WTC11 (cell line): ENCODE measurements at regions not wholly inside any gene's neighbourhood (a gene's known extent, or its start where the extent isn't known, plus 50 kb on each side); places are given as distances from the start of the nearest gene placed in this dataset.

Experiments used
- ATAC-seq: fragments of 200-7000 bp; cut with Tn5 transposase; 2 replicates; pipeline ENCODE4 v1.10.0; 2021; ENCODE audit warnings: mild to moderate bottlenecking, moderate library complexity
- CTCF ChIA-PET: fragments of 300-600 bp; sonication (Branson Sonifier 250); formaldehyde crosslinking; loops from one replicate; lab custom pipeline; 2021; ENCODE audit warnings: antibody characterized with exemption; lab: Charles Lee
- POLR2A ChIA-PET: fragments of 350-600 bp; sonication (Branson Sonifier 250); formaldehyde crosslinking; loops from one replicate; lab custom pipeline; 2021; ENCODE audit warnings: antibody characterized with exemption; lab: Charles Lee
- DNase-seq: peaks from one replicate; pipeline ENCODE4 v3.0.0; 2021; ENCODE audit warnings: low spot score
- H3K27ac Mint-ChIP-seq: 2 replicates; pipeline ENCODE4 v1.8.0; 2021; ENCODE audit warnings: mixed read lengths
- H3K27me3 Mint-ChIP-seq: 2 replicates; pipeline ENCODE4 v1.8.0; 2021; ENCODE audit warnings: low read depth, mild to moderate bottlenecking, moderate library complexity, mixed read lengths
- H3K36me3 Mint-ChIP-seq: 2 replicates; pipeline ENCODE4 v1.8.0; 2021; ENCODE audit warnings: mixed read lengths
- H3K4me1 Mint-ChIP-seq: 2 replicates; pipeline ENCODE4 v1.8.0; 2022; ENCODE audit warnings: mixed read lengths
- H3K4me3 Mint-ChIP-seq: 2 replicates; pipeline ENCODE4 v1.8.0; 2021; ENCODE audit warnings: mild to moderate bottlenecking, moderate library complexity, mixed read lengths
- H3K9me3 Mint-ChIP-seq: 2 replicates; pipeline ENCODE4 v1.8.0; 2021; ENCODE audit warnings: mixed read lengths
- ESRRA ChIP-seq: sonication (generic); formaldehyde crosslinking; IDR thresholded peaks from 2 replicates; pipeline ENCODE4 v1.8.1; 2022; ENCODE audit warnings: mild to moderate bottlenecking, missing genetic modification reagents, borderline replicate concordance
- GABPB1 ChIP-seq: sonication (generic); formaldehyde crosslinking; IDR thresholded peaks from 2 replicates; pipeline ENCODE4 v1.8.1; 2023; ENCODE audit warnings: mild to moderate bottlenecking, missing genetic modification reagents
- JAZF1 ChIP-seq: fragments of 250-450 bp; sonication (Bioruptor Pico); IDR thresholded peaks from 2 replicates; pipeline ENCODE4 v1.9.0; 2021; ENCODE audit warnings: moderate library complexity, mild to moderate bottlenecking, inconsistent platforms
- MYBL2 ChIP-seq: sonication (generic); formaldehyde crosslinking; IDR thresholded peaks from 2 replicates; pipeline ENCODE4 v1.8.1; 2023; ENCODE audit warnings: mild to moderate bottlenecking, moderate library complexity, missing genetic modification reagents
- NR1H2 ChIP-seq: sonication (generic); formaldehyde crosslinking; IDR thresholded peaks from 2 replicates; pipeline ENCODE4 v1.9.0; 2021; ENCODE audit warnings: mild to moderate bottlenecking, moderate library complexity, missing genetic modification reagents
- PRRX2 ChIP-seq: fragments of 250-450 bp; sonication (Bioruptor Pico); IDR thresholded peaks from 2 replicates; pipeline ENCODE4 v1.8.0; 2021; ENCODE audit warnings: mild to moderate bottlenecking
- RORB ChIP-seq: fragments of 250-450 bp; sonication (Bioruptor Pico); IDR thresholded peaks from 2 replicates; pipeline ENCODE4 v1.9.0; 2021; ENCODE audit warnings: mild to moderate bottlenecking
- SP1 ChIP-seq: sonication (generic); formaldehyde crosslinking; conservative IDR thresholded peaks from 2 replicates; pipeline ENCODE4 v1.8.1; 2022; ENCODE audit warnings: missing genetic modification reagents
- TEAD1 ChIP-seq: sonication (generic); formaldehyde crosslinking; IDR thresholded peaks from 2 replicates; pipeline ENCODE4 v1.8.0; 2022; ENCODE audit warnings: mild to moderate bottlenecking, missing genetic modification reagents
- ZNF232 ChIP-seq: sonication (generic); formaldehyde crosslinking; IDR thresholded peaks from 2 replicates; pipeline ENCODE4 v1.8.0; 2022; ENCODE audit warnings: mild to moderate bottlenecking, missing genetic modification reagents
- TF ChIP-seq, protein P1 (sequence below): fragments of 250-450 bp; sonication (Bioruptor Pico); IDR thresholded peaks from 2 replicates; pipeline ENCODE4 v1.9.0; 2021; ENCODE audit warnings: moderate library complexity, mild to moderate bottlenecking, inconsistent platforms, borderline replicate concordance
- TF ChIP-seq, protein P2 (sequence below): sonication (generic); formaldehyde crosslinking; IDR thresholded peaks from 2 replicates; pipeline ENCODE4 v1.8.0; 2023; ENCODE audit warnings: missing genetic modification reagents
- TF ChIP-seq, protein P3 (sequence below): fragments of 250-450 bp; sonication (Bioruptor Pico); IDR thresholded peaks from 2 replicates; pipeline ENCODE4 v1.9.0; 2021; ENCODE audit warnings: mild to moderate bottlenecking
- TF ChIP-seq, protein P4 (sequence below): sonication (generic); formaldehyde crosslinking; IDR thresholded peaks from 2 replicates; pipeline ENCODE4 v1.8.0; 2022; ENCODE audit warnings: mild to moderate bottlenecking, missing genetic modification reagents
- TF ChIP-seq, protein P5 (sequence below): sonication (generic); formaldehyde crosslinking; IDR thresholded peaks from 2 replicates; pipeline ENCODE4 v1.8.0; 2022; ENCODE audit warnings: mild to moderate bottlenecking, missing genetic modification reagents
- TF ChIP-seq, protein P6 (sequence below): sonication (generic); formaldehyde crosslinking; IDR thresholded peaks from 2 replicates; pipeline ENCODE4 v1.8.1; 2023; ENCODE audit warnings: mild to moderate bottlenecking, missing genetic modification reagents
- TF ChIP-seq, protein P7 (sequence below): sonication (generic); formaldehyde crosslinking; IDR thresholded peaks from 2 replicates; pipeline ENCODE4 v1.8.1; 2023; ENCODE audit warnings: mild to moderate bottlenecking, missing genetic modification reagents, moderate library complexity

DNA sequence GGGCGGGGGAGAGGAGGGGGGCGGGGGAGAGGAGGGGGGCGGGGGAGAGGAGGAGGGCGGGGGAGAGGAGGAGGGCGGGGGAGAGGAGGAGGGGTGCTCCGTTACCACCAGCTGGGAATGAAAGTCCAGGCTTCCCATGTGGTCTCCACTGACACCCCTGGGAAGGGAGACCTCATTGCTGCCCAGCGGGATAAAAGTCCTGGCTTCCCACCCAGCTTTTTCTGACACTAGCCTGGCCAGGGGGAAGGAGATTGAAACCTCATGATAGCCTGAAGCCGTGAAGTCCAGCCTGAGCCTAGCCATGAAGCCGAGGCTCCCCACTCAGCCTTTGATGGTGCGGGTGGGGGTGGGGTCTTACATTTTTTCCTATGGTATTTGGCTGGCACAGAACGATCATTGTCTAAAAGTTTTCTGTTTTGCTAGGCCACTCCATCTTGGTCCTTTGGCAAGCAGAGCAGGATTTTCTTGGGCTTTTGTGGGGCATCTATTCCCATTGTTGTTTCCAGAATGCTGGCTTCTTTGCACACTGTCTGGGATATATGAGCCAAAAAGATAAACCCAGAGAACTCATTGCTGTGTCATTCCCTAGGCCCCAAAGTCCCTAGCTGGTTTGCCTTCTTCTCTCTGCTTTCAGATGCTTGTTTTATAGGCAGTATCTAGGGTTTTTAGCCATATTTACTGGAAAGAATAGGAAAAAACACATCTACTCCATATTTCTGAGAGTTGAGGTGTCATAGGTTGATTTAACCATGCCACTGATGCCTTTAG, 65.3 kb upstream of the SMOX start:
- ChIA-PET CTCF (interaction anchor here (0.5 to 4.5 kb wide), 8 partner anchors 9 to 992 kb away, joined by 3 to 55 read pairs (median 4); no protein-coding TSS in a partner anchor), POLR2A (no interaction called here)
- Mint-ChIP-seq H3K9me3 (no peaks in the 10 kb centered on the region), H3K4me1 (peaks cover 25% of the 10 kb centered on the region), H3K36me3 (no peaks in the 10 kb centered on the region), H3K27ac (no peak overlapping the region), H3K27me3 (peaks cover 19% of the 10 kb centered on the region), H3K4me3 (no peak overlapping the region)
- DNase-seq (no peak), ATAC-seq (peak; percentile 3; the same call in 1 of the 2 replicates)
- TF ChIP-seq, protein P1, sequence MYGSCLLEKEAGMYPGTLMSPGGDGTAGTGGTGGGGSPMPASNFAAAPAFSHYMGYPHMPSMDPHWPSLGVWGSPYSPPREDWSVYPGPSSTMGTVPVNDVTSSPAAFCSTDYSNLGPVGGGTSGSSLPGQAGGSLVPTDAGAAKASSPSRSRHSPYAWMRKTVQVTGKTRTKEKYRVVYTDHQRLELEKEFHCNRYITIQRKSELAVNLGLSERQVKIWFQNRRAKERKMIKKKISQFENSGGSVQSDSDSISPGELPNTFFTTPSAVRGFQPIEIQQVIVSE (CRISPR knock-in tag): no peak
- TF ChIP-seq NR1H2 (CRISPR knock-in tag) (no peak), TEAD1 (CRISPR knock-in tag) (no peak), RORB (CRISPR knock-in tag) (no peak), ZNF232 (CRISPR knock-in tag) (no peak), GABPB1 (CRISPR knock-in tag) (no peak), JAZF1 (CRISPR knock-in tag) (no peak), ESRRA (CRISPR knock-in tag) (no peak), MYBL2 (CRISPR knock-in tag) (no peak), SP1 (CRISPR knock-in tag) (no peak)
- TF ChIP-seq, protein P2, sequence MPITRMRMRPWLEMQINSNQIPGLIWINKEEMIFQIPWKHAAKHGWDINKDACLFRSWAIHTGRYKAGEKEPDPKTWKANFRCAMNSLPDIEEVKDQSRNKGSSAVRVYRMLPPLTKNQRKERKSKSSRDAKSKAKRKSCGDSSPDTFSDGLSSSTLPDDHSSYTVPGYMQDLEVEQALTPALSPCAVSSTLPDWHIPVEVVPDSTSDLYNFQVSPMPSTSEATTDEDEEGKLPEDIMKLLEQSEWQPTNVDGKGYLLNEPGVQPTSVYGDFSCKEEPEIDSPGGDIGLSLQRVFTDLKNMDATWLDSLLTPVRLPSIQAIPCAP (CRISPR knock-in tag): no peak
- TF ChIP-seq, protein P3, sequence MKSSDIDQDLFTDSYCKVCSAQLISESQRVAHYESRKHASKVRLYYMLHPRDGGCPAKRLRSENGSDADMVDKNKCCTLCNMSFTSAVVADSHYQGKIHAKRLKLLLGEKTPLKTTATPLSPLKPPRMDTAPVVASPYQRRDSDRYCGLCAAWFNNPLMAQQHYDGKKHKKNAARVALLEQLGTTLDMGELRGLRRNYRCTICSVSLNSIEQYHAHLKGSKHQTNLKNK (CRISPR knock-in tag): no peak
- TF ChIP-seq, protein P4, sequence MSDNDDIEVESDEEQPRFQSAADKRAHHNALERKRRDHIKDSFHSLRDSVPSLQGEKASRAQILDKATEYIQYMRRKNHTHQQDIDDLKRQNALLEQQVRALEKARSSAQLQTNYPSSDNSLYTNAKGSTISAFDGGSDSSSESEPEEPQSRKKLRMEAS (CRISPR knock-in tag): no peak
- TF ChIP-seq, protein P5, sequence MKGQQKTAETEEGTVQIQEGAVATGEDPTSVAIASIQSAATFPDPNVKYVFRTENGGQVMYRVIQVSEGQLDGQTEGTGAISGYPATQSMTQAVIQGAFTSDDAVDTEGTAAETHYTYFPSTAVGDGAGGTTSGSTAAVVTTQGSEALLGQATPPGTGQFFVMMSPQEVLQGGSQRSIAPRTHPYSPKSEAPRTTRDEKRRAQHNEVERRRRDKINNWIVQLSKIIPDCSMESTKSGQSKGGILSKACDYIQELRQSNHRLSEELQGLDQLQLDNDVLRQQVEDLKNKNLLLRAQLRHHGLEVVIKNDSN (CRISPR knock-in tag): no peak
- TF ChIP-seq, protein P6, sequence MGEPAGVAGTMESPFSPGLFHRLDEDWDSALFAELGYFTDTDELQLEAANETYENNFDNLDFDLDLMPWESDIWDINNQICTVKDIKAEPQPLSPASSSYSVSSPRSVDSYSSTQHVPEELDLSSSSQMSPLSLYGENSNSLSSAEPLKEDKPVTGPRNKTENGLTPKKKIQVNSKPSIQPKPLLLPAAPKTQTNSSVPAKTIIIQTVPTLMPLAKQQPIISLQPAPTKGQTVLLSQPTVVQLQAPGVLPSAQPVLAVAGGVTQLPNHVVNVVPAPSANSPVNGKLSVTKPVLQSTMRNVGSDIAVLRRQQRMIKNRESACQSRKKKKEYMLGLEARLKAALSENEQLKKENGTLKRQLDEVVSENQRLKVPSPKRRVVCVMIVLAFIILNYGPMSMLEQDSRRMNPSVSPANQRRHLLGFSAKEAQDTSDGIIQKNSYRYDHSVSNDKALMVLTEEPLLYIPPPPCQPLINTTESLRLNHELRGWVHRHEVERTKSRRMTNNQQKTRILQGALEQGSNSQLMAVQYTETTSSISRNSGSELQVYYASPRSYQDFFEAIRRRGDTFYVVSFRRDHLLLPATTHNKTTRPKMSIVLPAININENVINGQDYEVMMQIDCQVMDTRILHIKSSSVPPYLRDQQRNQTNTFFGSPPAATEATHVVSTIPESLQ (CRISPR knock-in tag): no peak
- TF ChIP-seq, protein P7, sequence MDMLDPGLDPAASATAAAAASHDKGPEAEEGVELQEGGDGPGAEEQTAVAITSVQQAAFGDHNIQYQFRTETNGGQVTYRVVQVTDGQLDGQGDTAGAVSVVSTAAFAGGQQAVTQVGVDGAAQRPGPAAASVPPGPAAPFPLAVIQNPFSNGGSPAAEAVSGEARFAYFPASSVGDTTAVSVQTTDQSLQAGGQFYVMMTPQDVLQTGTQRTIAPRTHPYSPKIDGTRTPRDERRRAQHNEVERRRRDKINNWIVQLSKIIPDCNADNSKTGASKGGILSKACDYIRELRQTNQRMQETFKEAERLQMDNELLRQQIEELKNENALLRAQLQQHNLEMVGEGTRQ (CRISPR knock-in tag): no peak

DNA sequence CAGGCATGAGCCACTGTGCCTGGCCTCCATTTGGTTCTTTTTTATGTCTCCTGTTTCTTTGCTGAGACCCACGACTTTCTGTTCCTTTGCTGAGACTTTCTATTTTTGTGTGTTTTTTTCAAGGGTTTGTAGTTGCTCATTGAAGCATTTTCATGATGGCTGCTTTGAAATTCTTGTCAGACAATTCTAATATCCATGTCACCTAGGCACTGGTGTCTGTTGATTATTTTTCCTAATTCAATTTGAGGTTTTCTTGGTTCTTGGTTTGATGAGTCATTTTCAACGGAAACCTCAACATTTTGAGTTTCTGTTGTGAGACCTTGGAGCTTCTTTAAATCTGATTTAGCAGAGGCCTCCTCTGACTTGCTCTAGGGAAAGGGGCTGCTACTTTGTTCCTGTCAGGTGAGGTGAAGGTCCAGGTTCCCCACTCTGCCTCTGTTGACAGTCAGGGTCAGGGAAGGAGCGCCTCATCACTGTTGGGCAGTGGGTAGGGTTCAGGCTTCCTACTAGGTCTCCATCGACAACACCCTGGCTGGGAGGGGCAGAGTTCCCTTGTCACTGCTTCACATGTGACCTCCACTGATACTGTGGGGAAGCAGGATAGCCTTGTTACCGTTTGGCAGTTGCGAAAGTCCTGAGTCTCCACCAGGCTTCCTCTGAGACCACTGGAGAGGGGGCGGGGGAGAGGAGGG, 66.1 kb upstream of the SMOX start:
- Mint-ChIP-seq H3K4me1 (peaks cover 25% of the 10 kb centered on the region), H3K27me3 (peaks cover 19% of the 10 kb centered on the region), H3K9me3 (no peaks in the 10 kb centered on the region), H3K4me3 (peak overlapping the region; percentile 32), H3K36me3 (no peaks in the 10 kb centered on the region), H3K27ac (peak overlapping the region; percentile 68)
- ChIA-PET CTCF (interaction anchor here (0.5 to 4.5 kb wide), 5 partner anchors 9 to 991 kb away, joined by 3 to 55 read pairs (median 4); no protein-coding TSS in a partner anchor), POLR2A (interaction anchor here (0.5 to 1.1 kb wide), 2 partner anchors 11 to 135 kb away, joined by 3 to 4 read pairs; no protein-coding TSS in a partner anchor)
- TF ChIP-seq, protein P7 (CRISPR knock-in tag): peak; percentile 32; the same call in 1 of the 2 replicates
- no peak for TF ChIP-seq PRRX2 (CRISPR knock-in tag)
- ATAC-seq (peak; percentile 66), DNase-seq (peak; percentile 57)
